ENCODE measurements at regions not wholly inside any gene's neighbourhood (a gene's known extent, or its start where the extent isn't known, plus 50 kb on each side); places are given as distances from the start of the nearest gene placed in this dataset.
"Not testable (repeated sequence)": the region's sequence is repeated elsewhere in the genome, so short reads cannot be mapped to it uniquely, and the experiment has no call there.

DNA sequence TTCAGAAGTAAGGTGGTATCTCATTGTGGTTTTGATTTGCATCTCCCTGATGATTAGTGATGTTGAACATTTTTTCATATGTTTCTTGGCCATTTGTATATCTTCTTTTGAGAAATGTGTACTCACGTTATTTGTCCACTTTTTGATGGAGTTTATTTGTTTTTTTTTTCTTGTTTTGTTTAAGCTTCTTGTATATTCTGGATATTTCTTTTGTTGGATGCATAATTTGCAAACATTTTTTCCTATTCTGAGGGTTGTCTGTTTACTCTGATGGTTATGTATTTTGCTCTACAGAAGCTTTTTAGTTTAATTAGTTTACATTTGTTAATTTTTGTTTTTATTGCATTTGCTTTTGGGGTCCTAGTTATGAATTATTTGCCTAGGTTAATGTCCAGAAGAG, 927.4 kb upstream of the LRFN5 start:
- H3K36me3 ChIP-seq (ENCODE audit: control insufficient read depth in 5 of 5, insufficient read depth in 5 of 5, low read length in 5 of 5): no peaks in the 10 kb centered on the region
- no peaks in the 10 kb centered on the region for H3K4me1 ChIP-seq (ENCODE audit: control insufficient read depth in 5 of 5, insufficient read depth in 5 of 5, low read length in 5 of 5)
- peaks cover 0 to 2% (median 0%) of the 10 kb centered on the region in 5 donors for H3K9me3 ChIP-seq (ENCODE audit: control insufficient read depth in 5 of 5, low read length in 5 of 5)
- H3K9ac ChIP-seq (ENCODE audit: low read length in 5 of 5): no peak overlapping the region
- no peaks in the 10 kb centered on the region for H3K27me3 ChIP-seq (ENCODE audit: control insufficient read depth in 5 of 5, insufficient read depth in 4 of 5, low read length in 5 of 5)
- no peak overlapping the region for H3K4me3 ChIP-seq (ENCODE audit: low read depth in 1 of 5, low read length in 5 of 5)
- no peak overlapping the region for H3K27ac ChIP-seq (ENCODE audit: low read depth, low read length)

DNA sequence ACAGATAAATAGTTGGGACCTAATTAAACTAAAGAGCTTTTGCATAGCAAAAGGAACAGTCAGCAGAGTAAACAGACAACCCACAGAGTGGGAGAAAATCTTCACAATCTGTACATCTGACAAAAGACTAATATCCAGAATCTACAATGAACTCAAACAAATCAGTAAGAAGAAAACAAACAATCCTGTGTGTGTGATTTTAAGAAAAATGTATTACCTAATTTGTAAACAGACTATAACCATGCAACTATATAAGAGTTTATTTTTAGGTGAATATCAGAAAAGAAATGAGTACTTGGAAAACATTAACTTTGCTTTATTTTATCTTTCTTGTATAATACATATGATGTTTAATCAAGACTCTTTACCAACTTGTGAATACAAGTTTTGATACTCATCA, 929.5 kb upstream of the LRFN5 start:
- H3K4me3 ChIP-seq (ENCODE audit: low read depth in 1 of 5, low read length in 5 of 5); H3K4me1 ChIP-seq (ENCODE audit: control insufficient read depth in 5 of 5, insufficient read depth in 5 of 5, low read length in 5 of 5); H3K27ac ChIP-seq (ENCODE audit: low read depth, low read length); H3K9me3 ChIP-seq (ENCODE audit: control insufficient read depth in 5 of 5, low read length in 5 of 5); H3K36me3 ChIP-seq (ENCODE audit: control insufficient read depth in 5 of 5, insufficient read depth in 5 of 5, low read length in 5 of 5); H3K27me3 ChIP-seq (ENCODE audit: control insufficient read depth in 5 of 5, insufficient read depth in 4 of 5, low read length in 5 of 5); H3K9ac ChIP-seq (ENCODE audit: low read length in 5 of 5): not testable (repeated sequence)

DNA sequence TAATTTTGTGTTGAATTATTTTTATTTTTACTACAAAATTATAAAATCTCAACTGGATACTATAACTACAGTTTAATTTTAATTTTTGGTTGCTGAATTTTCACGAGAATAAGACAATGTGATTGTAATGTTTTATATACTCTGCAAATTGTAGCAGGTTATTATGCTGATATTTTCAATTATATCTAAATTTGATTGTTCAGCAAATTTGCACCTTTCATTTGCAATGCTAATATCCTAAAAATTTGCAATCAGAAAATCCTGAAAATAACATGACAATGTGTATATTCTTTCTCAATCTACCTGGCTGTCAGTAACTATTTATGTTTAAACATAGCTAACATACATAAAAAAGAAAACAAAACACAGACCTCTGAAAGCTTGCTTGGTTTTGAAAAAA, 932.2 kb upstream of the LRFN5 start:
- Histone ChIP-seq H3K4me3 (ENCODE audit: low read depth in 1 of 5, low read length in 5 of 5) (no peak overlapping the region), H3K4me1 (ENCODE audit: control insufficient read depth in 5 of 5, insufficient read depth in 5 of 5, low read length in 5 of 5) (no peaks in the 10 kb centered on the region), H3K27me3 (ENCODE audit: control insufficient read depth in 5 of 5, insufficient read depth in 4 of 5, low read length in 5 of 5) (no peaks in the 10 kb centered on the region), H3K36me3 (ENCODE audit: control insufficient read depth in 5 of 5, insufficient read depth in 5 of 5, low read length in 5 of 5) (no peaks in the 10 kb centered on the region), H3K27ac (ENCODE audit: low read depth, low read length) (no peak overlapping the region), H3K9me3 (ENCODE audit: control insufficient read depth in 5 of 5, low read length in 5 of 5) (peaks cover 0 to 4% (median 0%) of the 10 kb centered on the region in 5 donors), H3K9ac (ENCODE audit: low read length in 5 of 5) (no peak overlapping the region)

DNA sequence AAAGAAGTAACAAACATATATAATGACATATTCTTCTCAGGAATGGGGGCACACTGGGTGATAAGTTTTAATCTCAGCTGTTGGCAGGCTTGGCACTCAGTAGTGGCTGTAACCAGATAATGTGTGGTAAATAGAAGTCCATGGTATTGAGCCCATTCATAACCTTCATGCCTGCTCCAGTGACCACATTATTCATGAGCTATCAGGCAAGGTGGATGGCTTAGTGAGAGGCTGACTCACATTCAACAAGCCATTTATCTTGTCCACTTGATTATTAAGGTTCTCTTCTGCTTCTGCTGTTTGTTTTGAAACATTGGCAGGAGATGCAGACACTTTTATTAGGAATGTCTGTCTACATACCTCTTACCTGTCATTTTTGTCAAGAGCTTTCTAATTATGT, 950.4 kb upstream of the LRFN5 start:
- H3K4me3 ChIP-seq (ENCODE audit: low read depth in 1 of 5, low read length in 5 of 5): no peak overlapping the region
- no peaks in the 10 kb centered on the region for H3K27me3 ChIP-seq (ENCODE audit: control insufficient read depth in 5 of 5, insufficient read depth in 4 of 5, low read length in 5 of 5)
- no peaks in the 10 kb centered on the region for H3K4me1 ChIP-seq (ENCODE audit: control insufficient read depth in 5 of 5, insufficient read depth in 5 of 5, low read length in 5 of 5)
- H3K9me3 ChIP-seq (ENCODE audit: control insufficient read depth in 5 of 5, low read length in 5 of 5): no peaks in the 10 kb centered on the region
- H3K27ac ChIP-seq (ENCODE audit: low read depth, low read length): no peak overlapping the region
- H3K9ac ChIP-seq (ENCODE audit: low read length in 5 of 5): no peak overlapping the region
- H3K36me3 ChIP-seq (ENCODE audit: control insufficient read depth in 5 of 5, insufficient read depth in 5 of 5, low read length in 5 of 5): no peaks in the 10 kb centered on the region

DNA sequence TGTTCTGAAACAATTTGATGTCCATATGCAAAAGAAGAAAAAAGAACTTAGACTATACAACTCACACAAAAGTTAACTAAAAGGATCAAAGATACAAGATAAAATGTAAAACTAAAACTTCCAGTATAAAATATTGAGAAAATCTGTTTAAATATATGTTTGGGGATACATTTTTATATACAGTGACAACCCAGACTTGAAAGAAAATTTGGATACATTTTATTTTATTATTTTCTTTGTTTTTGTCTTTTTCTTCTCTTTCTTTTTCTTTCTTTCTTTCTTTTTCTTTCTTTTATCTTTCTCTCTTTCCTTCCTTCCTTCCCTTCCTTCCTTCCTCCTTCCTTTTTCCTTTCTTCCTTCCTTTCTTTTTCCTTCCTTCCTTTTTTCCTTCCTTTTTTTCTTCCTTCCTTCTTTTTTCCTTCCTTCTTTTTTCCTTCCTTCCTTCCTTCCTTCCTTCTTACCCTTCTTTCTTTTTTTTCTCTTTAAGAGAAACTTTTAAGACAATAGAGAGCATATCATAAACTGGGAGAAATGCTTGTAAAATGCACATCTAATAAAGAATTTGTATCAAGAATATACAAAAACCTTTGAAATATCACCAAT, 954.5 kb upstream of the LRFN5 start:
- no peak overlapping the region for H3K4me3 ChIP-seq (ENCODE audit: low read depth in 1 of 5, low read length in 5 of 5)
- no peaks in the 10 kb centered on the region for H3K9me3 ChIP-seq (ENCODE audit: control insufficient read depth in 5 of 5, low read length in 5 of 5)
- no peaks in the 10 kb centered on the region for H3K36me3 ChIP-seq (ENCODE audit: control insufficient read depth in 5 of 5, insufficient read depth in 5 of 5, low read length in 5 of 5)
- no peaks in the 10 kb centered on the region for H3K4me1 ChIP-seq (ENCODE audit: control insufficient read depth in 5 of 5, insufficient read depth in 5 of 5, low read length in 5 of 5)
- no peaks in the 10 kb centered on the region for H3K27me3 ChIP-seq (ENCODE audit: control insufficient read depth in 5 of 5, insufficient read depth in 4 of 5, low read length in 5 of 5)
- no peak overlapping the region for H3K27ac ChIP-seq (ENCODE audit: low read depth, low read length)
- no peak overlapping the region for H3K9ac ChIP-seq (ENCODE audit: low read length in 5 of 5)

DNA sequence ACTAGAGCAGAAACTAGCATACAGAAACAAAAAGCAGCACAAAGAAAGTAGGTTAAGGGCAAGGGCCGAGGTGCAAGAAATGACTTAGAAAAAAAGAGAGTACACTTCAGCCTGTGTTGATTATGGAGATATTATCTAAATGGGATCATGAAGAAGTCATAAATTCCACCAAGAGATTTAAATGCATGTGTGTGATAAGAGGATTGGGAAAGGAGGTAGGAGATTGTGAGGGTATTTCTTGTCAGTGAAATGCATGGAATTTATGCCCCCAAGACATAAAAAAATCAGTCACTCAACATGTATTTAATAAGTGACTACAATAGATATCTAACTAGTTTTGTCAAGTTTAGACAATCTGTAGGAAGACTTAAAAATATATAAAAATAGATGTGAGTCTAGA, 976.2 kb upstream of the LRFN5 start:
- Histone ChIP-seq H3K4me3 (ENCODE audit: low read depth in 1 of 5, low read length in 5 of 5) (no peak overlapping the region), H3K27me3 (ENCODE audit: control insufficient read depth in 5 of 5, insufficient read depth in 4 of 5, low read length in 5 of 5) (no peaks in the 10 kb centered on the region), H3K9ac (ENCODE audit: low read length in 5 of 5) (no peak overlapping the region), H3K9me3 (ENCODE audit: control insufficient read depth in 5 of 5, low read length in 5 of 5) (no peaks in the 10 kb centered on the region), H3K36me3 (ENCODE audit: control insufficient read depth in 5 of 5, insufficient read depth in 5 of 5, low read length in 5 of 5) (no peaks in the 10 kb centered on the region), H3K4me1 (ENCODE audit: control insufficient read depth in 5 of 5, insufficient read depth in 5 of 5, low read length in 5 of 5) (no peaks in the 10 kb centered on the region), H3K27ac (ENCODE audit: low read depth, low read length) (no peak overlapping the region)

DNA sequence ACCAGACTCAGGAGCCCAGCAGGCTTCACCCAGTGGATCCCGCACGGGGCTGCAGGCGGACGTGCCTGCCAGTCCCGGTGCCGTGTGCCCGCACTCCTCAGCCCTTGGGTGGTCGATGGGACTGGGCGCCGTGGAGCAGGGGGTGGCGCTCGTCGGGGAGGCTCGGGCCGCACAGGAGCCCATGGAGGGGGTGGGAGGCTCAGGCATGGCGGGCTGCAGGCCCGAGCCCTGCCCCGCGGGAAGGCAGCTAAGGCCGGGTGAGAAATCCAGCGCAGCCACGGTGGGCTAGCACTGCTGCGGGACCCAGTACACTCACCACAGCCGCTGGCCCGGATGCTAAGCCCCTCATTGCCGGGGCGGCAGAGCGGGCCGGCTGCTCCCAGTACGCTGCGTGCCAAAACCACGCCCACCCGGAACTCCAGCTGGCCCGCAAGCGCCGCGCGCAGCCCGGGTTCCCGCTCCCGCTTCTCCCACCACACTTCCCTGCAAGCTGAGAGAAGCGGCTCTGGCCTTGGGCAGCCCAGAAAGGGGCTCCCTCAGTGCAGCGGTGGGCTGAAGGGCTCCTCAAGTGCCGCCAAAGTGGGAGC, 977.0 kb upstream of the LRFN5 start:
- not testable (repeated sequence) for H3K4me3 ChIP-seq (ENCODE audit: low read depth in 1 of 5, low read length in 5 of 5); H3K9me3 ChIP-seq (ENCODE audit: control insufficient read depth in 5 of 5, low read length in 5 of 5); H3K9ac ChIP-seq (ENCODE audit: low read length in 5 of 5); H3K27ac ChIP-seq (ENCODE audit: low read depth, low read length); H3K36me3 ChIP-seq (ENCODE audit: control insufficient read depth in 5 of 5, insufficient read depth in 5 of 5, low read length in 5 of 5); H3K4me1 ChIP-seq (ENCODE audit: control insufficient read depth in 5 of 5, insufficient read depth in 5 of 5, low read length in 5 of 5); H3K27me3 ChIP-seq (ENCODE audit: control insufficient read depth in 5 of 5, insufficient read depth in 4 of 5, low read length in 5 of 5)

DNA sequence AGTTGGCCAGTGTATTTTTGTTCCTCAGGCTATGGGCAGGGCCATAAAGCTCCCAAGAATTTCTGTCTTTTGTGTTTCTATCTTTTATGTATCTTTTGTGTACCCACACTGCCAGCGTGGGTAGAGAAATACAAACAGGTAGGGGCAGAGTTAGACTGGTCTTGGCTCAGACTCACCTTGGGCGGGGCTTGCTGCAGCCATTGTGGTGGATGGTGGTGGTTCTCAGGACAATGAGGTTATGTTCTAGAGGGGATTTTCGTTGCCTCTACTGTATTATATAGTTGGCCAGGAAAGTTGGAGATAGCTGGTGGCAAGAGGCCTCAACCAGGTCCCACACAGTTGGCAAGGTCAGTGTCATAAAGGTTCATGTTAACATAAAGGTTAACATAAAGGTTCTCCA, 977.5 kb upstream of the LRFN5 start:
- Histone ChIP-seq H3K9ac (ENCODE audit: low read length in 5 of 5) (no peak overlapping the region), H3K4me1 (ENCODE audit: control insufficient read depth in 5 of 5, insufficient read depth in 5 of 5, low read length in 5 of 5) (no peaks in the 10 kb centered on the region), H3K27ac (ENCODE audit: low read depth, low read length) (no peak overlapping the region), H3K4me3 (ENCODE audit: low read depth in 1 of 5, low read length in 5 of 5) (no peak overlapping the region), H3K36me3 (ENCODE audit: control insufficient read depth in 5 of 5, insufficient read depth in 5 of 5, low read length in 5 of 5) (no peaks in the 10 kb centered on the region), H3K27me3 (ENCODE audit: control insufficient read depth in 5 of 5, insufficient read depth in 4 of 5, low read length in 5 of 5) (no peaks in the 10 kb centered on the region), H3K9me3 (ENCODE audit: control insufficient read depth in 5 of 5, low read length in 5 of 5) (no peaks in the 10 kb centered on the region)

DNA sequence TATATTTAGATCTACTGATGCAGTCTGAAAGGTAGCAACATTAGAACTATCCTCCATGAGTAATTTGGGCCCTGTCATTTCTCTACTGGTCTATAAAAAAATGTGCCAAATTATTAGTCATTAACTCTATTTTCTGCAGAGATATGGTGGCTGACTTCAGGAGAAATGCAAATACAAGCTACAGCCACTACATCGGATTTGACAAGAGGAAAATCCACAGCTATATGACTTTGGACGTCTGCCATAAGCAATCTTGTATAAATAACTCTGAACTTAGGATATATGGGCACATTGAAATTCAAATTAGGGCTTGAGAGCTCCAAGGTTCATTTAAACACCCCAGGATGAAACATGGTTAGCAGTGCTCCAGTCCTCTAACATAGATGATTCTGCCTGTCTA, 983.0 kb upstream of the LRFN5 start:
- Histone ChIP-seq H3K27ac (ENCODE audit: low read depth, low read length) (no peak overlapping the region), H3K36me3 (ENCODE audit: control insufficient read depth in 5 of 5, insufficient read depth in 5 of 5, low read length in 5 of 5) (no peaks in the 10 kb centered on the region), H3K9ac (ENCODE audit: low read length in 5 of 5) (no peak overlapping the region), H3K4me1 (ENCODE audit: control insufficient read depth in 5 of 5, insufficient read depth in 5 of 5, low read length in 5 of 5) (no peaks in the 10 kb centered on the region), H3K9me3 (ENCODE audit: control insufficient read depth in 5 of 5, low read length in 5 of 5) (no peaks in the 10 kb centered on the region), H3K4me3 (ENCODE audit: low read depth in 1 of 5, low read length in 5 of 5) (no peak overlapping the region), H3K27me3 (ENCODE audit: control insufficient read depth in 5 of 5, insufficient read depth in 4 of 5, low read length in 5 of 5) (no peaks in the 10 kb centered on the region)

DNA sequence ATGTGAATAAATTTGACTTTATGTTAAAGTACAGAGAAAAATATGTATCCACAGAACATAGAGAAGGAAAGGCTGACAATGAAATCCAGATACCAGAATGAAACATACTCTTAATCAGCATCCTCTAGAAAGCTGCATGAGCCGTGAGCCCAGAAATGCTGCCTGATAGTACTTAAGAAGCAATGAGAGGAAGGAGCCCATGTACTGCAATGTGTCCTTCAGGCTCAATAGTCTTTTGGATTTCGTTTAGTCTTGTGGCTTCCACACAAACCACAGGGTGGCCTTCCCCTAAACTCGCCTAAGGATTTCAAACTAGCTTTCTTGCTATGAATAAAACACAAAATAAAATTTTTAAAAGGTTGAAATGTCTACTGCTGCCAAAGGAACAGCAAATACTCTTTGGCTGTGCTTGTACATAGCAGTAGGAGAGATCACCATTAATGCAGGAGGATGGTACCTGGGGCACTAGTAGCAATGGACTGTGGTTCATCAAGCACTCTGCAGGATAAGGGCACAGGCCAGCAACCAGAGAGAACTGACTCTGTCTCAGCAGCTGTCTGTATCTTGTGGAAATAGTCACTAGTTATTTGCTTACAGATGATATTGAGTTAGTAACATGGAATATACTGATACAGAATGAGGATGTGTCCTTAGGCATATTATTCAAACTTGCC, 988.3 kb upstream of the LRFN5 start:
- Histone ChIP-seq H3K4me3 (ENCODE audit: low read depth in 1 of 5, low read length in 5 of 5) (no peak overlapping the region), H3K36me3 (ENCODE audit: control insufficient read depth in 5 of 5, insufficient read depth in 5 of 5, low read length in 5 of 5) (no peaks in the 10 kb centered on the region), H3K27me3 (ENCODE audit: control insufficient read depth in 5 of 5, insufficient read depth in 4 of 5, low read length in 5 of 5) (no peaks in the 10 kb centered on the region), H3K27ac (ENCODE audit: low read depth, low read length) (no peak overlapping the region), H3K9me3 (ENCODE audit: control insufficient read depth in 5 of 5, low read length in 5 of 5) (no peaks in the 10 kb centered on the region), H3K9ac (ENCODE audit: low read length in 5 of 5) (no peak overlapping the region), H3K4me1 (ENCODE audit: control insufficient read depth in 5 of 5, insufficient read depth in 5 of 5, low read length in 5 of 5) (no peaks in the 10 kb centered on the region)
